ENCODE measurements at regions not wholly inside any gene's neighbourhood (a gene's known extent, or its start where the extent isn't known, plus 50 kb on each side); places are given as distances from the start of the nearest gene placed in this dataset.

DNA sequence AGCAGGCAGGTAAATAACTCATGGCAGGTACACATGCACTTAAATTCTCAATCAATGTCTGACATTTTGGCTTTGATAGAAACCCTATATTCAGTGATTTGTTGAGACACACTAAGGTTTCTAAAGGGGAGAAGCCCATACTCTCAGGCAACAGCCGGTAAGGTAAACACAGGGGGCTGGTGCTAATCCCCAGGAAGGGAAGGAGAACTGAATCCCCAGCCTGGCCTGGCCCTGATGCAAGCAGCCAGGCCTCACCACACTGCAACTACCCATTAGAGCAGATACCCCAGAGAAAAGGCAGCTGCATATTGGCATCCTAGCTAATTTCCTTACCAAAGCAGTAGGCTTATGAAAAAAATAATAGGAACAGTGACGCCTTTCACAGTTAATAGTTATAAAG, 116.5 kb upstream of the LRRC7 start:
- no peak overlapping the region for H3K27ac Mint-ChIP-seq
- H3K36me3 Mint-ChIP-seq, result no peaks in the 10 kb centered on the region
- DNase-seq, result no peak
- H3K9me3 Mint-ChIP-seq, result peaks cover 9 to 35% (median 20%) of the 10 kb centered on the region in 6 donors
- H3K27me3 Mint-ChIP-seq (ENCODE audit: low read depth in 3 of 3), result peaks cover 0 to 3% (median 0%) of the 10 kb centered on the region in 3 donors
- H3K4me1 Mint-ChIP-seq, result no peaks in the 10 kb centered on the region
- H3K4me3 Mint-ChIP-seq, result no peak overlapping the region

GRCh38 chr1:69455718-69456117, 112.0 kb upstream of the LRRC7 start:
- no peak overlapping the region for H3K27ac Mint-ChIP-seq
- no peaks in the 10 kb centered on the region for H3K36me3 Mint-ChIP-seq
- no peaks in the 10 kb centered on the region for H3K4me1 Mint-ChIP-seq
- DNase-seq, result no peak
- H3K27me3 Mint-ChIP-seq (ENCODE audit: low read depth in 3 of 3), result peaks cover 0 to under 1% (median 0%) of the 10 kb centered on the region in 3 donors
- H3K9me3 Mint-ChIP-seq, result peaks cover 8 to 32% (median 24%) of the 10 kb centered on the region in 6 donors
- H3K4me3 Mint-ChIP-seq, result no peak overlapping the region

GRCh38 chr1:69459244-69459643, 108.5 kb upstream of the LRRC7 start:
- Mint-ChIP-seq H3K27me3 (ENCODE audit: low read depth in 3 of 3) (peaks cover 0 to 3% (median 1%) of the 10 kb centered on the region in 3 donors), H3K9me3 (peaks cover 2 to 34% (median 24%) of the 10 kb centered on the region in 6 donors), H3K4me3 (no peak overlapping the region), H3K4me1 (no peaks in the 10 kb centered on the region), H3K27ac (no peak overlapping the region), H3K36me3 (no peaks in the 10 kb centered on the region)
- DNase-seq, result no peak

GRCh38 chr1:69475021-69475420, 92.7 kb upstream of the LRRC7 start:
- Mint-ChIP-seq H3K9me3 (peaks cover 5 to 42% (median 22%) of the 10 kb centered on the region in 6 donors), H3K27me3 (ENCODE audit: low read depth in 3 of 3) (no peaks in the 10 kb centered on the region), H3K4me3 (no peak overlapping the region), H3K27ac (no peak overlapping the region), H3K36me3 (no peaks in the 10 kb centered on the region), H3K4me1 (no peaks in the 10 kb centered on the region)
- no peak for DNase-seq

GRCh38 chr1:69479734-69480133, 88.0 kb upstream of the LRRC7 start:
- no peak overlapping the region for H3K27ac Mint-ChIP-seq

GRCh38 chr1:69483246-69483645, 84.5 kb upstream of the LRRC7 start:
- Mint-ChIP-seq H3K4me1 (no peaks in the 10 kb centered on the region), H3K36me3 (peaks cover 0 to 6% (median 0%) of the 10 kb centered on the region in 3 donors), H3K4me3 (no peak overlapping the region), H3K9me3 (peaks cover 8 to 42% (median 17%) of the 10 kb centered on the region in 6 donors), H3K27me3 (ENCODE audit: low read depth in 3 of 3) (peaks cover 0 to 2% (median 1%) of the 10 kb centered on the region in 3 donors), H3K27ac (no peak overlapping the region)
- no peak for DNase-seq

More at GRCh38 chr1:69479734-69480133, 88.0 kb upstream of the LRRC7 start:
- Mint-ChIP-seq H3K4me3 (no peak overlapping the region), H3K9me3 (peaks cover 8 to 41% (median 15%) of the 10 kb centered on the region in 6 donors), H3K36me3 (peaks cover 0 to 6% (median 0%) of the 10 kb centered on the region in 3 donors), H3K27me3 (ENCODE audit: low read depth in 3 of 3) (no peaks in the 10 kb centered on the region), H3K4me1 (no peaks in the 10 kb centered on the region)
- no peak for DNase-seq

DNA sequence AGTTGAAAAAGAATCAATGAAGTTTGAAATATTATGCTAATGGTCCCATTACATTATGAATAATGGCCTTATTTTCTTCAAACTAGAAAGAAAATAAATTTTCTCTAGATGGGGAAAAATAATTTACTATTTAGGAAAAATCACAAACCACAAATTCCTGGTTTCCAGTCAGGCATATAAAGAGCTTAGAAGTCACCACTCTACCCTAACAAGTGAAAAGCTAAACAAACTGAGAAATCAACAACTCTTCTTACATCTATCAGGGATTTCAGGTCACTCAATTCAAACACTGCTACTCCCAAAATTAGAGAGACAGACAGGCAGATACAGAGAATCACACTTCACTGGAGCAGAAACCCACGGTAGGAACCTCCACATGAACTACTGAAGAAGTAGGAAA, 82.1 kb upstream of the LRRC7 start:
- H3K36me3 Mint-ChIP-seq, result peaks cover 0 to 6% (median 0%) of the 10 kb centered on the region in 3 donors
- DNase-seq, result no peak
- H3K27me3 Mint-ChIP-seq (ENCODE audit: low read depth in 3 of 3), result peaks cover 0 to 2% (median 1%) of the 10 kb centered on the region in 3 donors
- no peak overlapping the region for H3K27ac Mint-ChIP-seq
- peaks cover 13 to 39% (median 21%) of the 10 kb centered on the region in 6 donors for H3K9me3 Mint-ChIP-seq
- H3K4me1 Mint-ChIP-seq, result no peaks in the 10 kb centered on the region
- no peak overlapping the region for H3K4me3 Mint-ChIP-seq

- Mint-ChIP-seq H3K27me3 (ENCODE audit: low read depth in 3 of 3) (peaks cover 0 to 2% (median 1%) of the 10 kb centered on the region in 3 donors), H3K9me3 (peaks cover 10 to 42% (median 25%) of the 10 kb centered on the region in 6 donors), H3K4me1 (no peaks in the 10 kb centered on the region), H3K36me3 (no peaks in the 10 kb centered on the region), H3K4me3 (no peak overlapping the region), H3K27ac (no peak overlapping the region)
- DNase-seq, result no peak
These were observed 76.3 kb upstream of the LRRC7 start for GRCh38 chr1:69491416-69491815.

DNA sequence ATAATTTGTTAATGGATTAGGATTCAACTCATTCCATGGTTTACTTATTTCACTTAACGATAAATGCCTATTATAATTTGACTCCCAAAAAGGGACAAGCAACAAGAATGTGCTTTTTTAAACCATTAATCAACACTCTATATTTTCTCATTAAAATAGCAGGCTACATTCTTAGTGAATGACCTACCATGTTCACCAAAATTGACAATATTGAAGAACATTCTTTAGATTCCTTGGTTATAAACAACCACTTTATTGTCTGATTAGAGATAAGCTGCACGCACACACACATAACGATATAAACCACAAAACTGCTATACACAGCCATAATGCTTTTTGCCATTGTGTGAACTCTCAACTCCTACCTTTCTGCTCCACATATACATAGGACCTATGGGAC, 75.4 kb upstream of the LRRC7 start:
- H3K4me1 Mint-ChIP-seq, result no peaks in the 10 kb centered on the region
- no peaks in the 10 kb centered on the region for H3K27me3 Mint-ChIP-seq (ENCODE audit: low read depth in 3 of 3)
- H3K27ac Mint-ChIP-seq, result no peak overlapping the region
- no peak for DNase-seq
- no peaks in the 10 kb centered on the region for H3K36me3 Mint-ChIP-seq
- no peak overlapping the region for H3K4me3 Mint-ChIP-seq
- H3K9me3 Mint-ChIP-seq, result peaks cover 10 to 42% (median 25%) of the 10 kb centered on the region in 6 donors

- H3K9me3 Mint-ChIP-seq, result peaks cover 4 to 33% (median 18%) of the 10 kb centered on the region in 6 donors
- no peak overlapping the region for H3K4me3 Mint-ChIP-seq
- DNase-seq, result no peak
- H3K27me3 Mint-ChIP-seq (ENCODE audit: low read depth in 3 of 3), result no peaks in the 10 kb centered on the region
- H3K27ac Mint-ChIP-seq, result no peak overlapping the region
- no peaks in the 10 kb centered on the region for H3K4me1 Mint-ChIP-seq
- no peaks in the 10 kb centered on the region for H3K36me3 Mint-ChIP-seq
These were observed 73.5 kb upstream of the LRRC7 start for GRCh38 chr1:69494221-69494620.

- Mint-ChIP-seq H3K27me3 (ENCODE audit: low read depth in 3 of 3) (peaks cover 0 to 2% (median 0%) of the 10 kb centered on the region in 3 donors), H3K4me3 (no peak overlapping the region), H3K9me3 (peaks cover 3 to 18% (median 9%) of the 10 kb centered on the region in 6 donors), H3K36me3 (no peaks in the 10 kb centered on the region), H3K4me1 (no peaks in the 10 kb centered on the region), H3K27ac (no peak overlapping the region)
- DNase-seq, result no peak
These were observed 70.1 kb upstream of the LRRC7 start for GRCh38 chr1:69497441-69498221.

DNA sequence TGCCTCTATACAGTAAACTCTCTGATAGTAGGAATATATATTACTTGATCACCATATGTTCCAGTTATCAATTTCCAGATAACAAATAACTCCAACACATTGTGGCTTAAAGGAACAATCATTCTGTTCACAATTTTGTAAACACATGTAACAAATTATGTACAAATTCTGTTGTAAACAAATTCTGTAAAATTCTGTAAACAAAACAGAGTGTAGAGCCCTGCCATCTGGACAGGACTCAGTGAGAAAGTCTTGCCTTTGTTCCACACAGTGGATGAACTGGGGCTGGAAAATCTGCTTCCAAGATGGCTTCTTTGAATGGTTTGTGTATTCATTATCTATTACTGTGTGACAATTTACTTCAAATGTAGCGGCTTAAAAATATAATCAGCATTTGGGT, 69.0 kb upstream of the LRRC7 start:
- no peaks in the 10 kb centered on the region for H3K36me3 Mint-ChIP-seq
- DNase-seq, result no peak
- no peaks in the 10 kb centered on the region for H3K4me1 Mint-ChIP-seq
- H3K27ac Mint-ChIP-seq, result no peak overlapping the region
- peaks cover 2 to 17% (median 5%) of the 10 kb centered on the region in 6 donors for H3K9me3 Mint-ChIP-seq
- peaks cover 0 to 2% (median 0%) of the 10 kb centered on the region in 3 donors for H3K27me3 Mint-ChIP-seq (ENCODE audit: low read depth in 3 of 3)
- H3K4me3 Mint-ChIP-seq, result no peak overlapping the region

DNA sequence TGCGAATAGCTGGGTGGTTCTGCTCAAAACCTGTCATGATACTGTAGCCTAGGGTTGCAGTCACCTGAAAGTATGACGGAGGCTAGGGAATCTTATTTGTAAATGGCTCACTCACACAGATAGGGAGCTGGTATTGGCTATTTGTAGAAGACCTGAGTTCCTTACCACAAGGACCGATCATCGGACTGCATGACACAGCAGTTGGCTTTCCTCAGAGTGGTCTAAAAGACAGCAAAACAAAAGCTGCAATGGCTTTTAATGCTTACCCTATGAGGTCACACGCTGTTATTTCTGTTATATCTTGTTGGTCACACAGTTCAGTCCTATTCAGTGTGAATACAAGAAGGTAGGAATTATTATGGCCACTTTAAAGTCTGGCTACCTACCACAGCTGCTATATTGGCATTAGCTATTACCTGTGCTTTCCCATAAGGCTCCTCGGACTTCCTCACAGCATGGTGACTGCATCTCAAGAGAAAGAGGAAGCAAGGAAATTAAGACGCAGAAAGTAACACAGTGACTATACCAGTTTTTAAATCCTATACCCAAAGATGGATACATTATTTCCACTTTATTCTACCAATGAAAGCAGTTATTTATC, 68.4 kb upstream of the LRRC7 start:
- H3K27me3 Mint-ChIP-seq (ENCODE audit: low read depth in 3 of 3), result peaks cover 0 to 2% (median 0%) of the 10 kb centered on the region in 3 donors
- H3K4me1 Mint-ChIP-seq, result no peaks in the 10 kb centered on the region
- no peaks in the 10 kb centered on the region for H3K36me3 Mint-ChIP-seq
- H3K9me3 Mint-ChIP-seq, result peaks cover 2 to 14% (median 4%) of the 10 kb centered on the region in 6 donors
- H3K27ac Mint-ChIP-seq, result no peak overlapping the region
- H3K4me3 Mint-ChIP-seq, result no peak overlapping the region
- DNase-seq, result no peak

- no peak overlapping the region for H3K27ac Mint-ChIP-seq
- no peak for DNase-seq
- no peak overlapping the region for H3K4me3 Mint-ChIP-seq
- peaks cover 0 to 2% (median 0%) of the 10 kb centered on the region in 3 donors for H3K27me3 Mint-ChIP-seq (ENCODE audit: low read depth in 3 of 3)
- H3K9me3 Mint-ChIP-seq, result peaks cover 0 to 12% (median under 1%) of the 10 kb centered on the region in 6 donors
- H3K4me1 Mint-ChIP-seq, result no peaks in the 10 kb centered on the region
- H3K36me3 Mint-ChIP-seq, result no peaks in the 10 kb centered on the region
These were observed 64.7 kb upstream of the LRRC7 start for GRCh38 chr1:69502991-69503390.

Data from immature natural killer cell (primary cell).